ENCODE measurements at regions not wholly inside any gene's neighbourhood (a gene's known extent, or its start where the extent isn't known, plus 50 kb on each side); places are given as distances from the start of the nearest gene placed in this dataset.

DNA sequence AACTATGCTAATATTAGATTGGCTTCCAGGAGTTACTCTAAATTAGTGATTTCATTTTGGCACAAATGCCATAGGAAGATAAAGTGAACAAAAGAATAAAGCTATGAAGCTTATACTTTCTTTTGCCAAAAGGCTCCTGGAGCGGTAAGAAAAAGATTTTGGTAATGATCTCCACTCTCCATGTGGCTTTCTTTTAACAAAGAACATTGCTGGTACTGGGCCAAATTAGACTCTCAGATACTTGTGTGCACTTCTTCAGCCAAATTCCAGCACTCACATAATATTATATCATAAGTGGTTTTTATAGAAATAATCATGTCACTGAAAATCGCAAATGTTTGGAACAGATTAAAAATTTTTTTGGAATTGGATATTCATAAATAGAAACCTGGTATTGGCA is 142.4 kb upstream of the FGF13 start:
- no peaks in the 10 kb centered on the region for H3K9me3 ChIP-seq (ENCODE audit: control insufficient read depth, low read length)

DNA sequence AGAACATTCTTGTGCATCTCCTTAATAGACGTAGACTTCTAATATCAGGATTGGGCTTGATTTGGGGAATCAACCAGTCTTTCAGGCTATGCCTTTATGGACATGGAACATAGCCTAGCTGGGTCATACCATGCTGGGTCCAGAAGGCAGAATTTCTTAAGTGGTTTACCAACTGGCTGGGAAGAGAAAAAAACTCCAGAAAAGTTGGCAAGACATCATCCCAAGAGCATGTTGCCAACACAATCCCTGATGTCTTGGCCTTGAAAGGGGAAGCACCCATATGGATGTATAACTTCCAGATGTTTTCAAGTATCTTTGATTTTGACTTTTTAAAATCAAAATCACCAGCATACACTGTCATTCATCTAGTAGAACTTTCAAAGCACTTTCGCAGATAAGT is 138.0 kb upstream of the FGF13 start:
- H2BK120ac ChIP-seq (ENCODE audit: low read depth, low read length): no peak overlapping the region
- H2BK15ac ChIP-seq (ENCODE audit: low read depth, poor library complexity, severe bottlenecking): no peak overlapping the region
- WGBS: 95% methylated on average over 2 of the region's 2 CpGs
- H4K91ac ChIP-seq (ENCODE audit: low read length): no peak overlapping the region
- H3K4ac ChIP-seq (ENCODE audit: low read depth in 1 of 2, low read length in 2 of 2): no peak overlapping the region
- no peak overlapping the region for H3K27ac ChIP-seq (ENCODE audit: low read length, poor library complexity, severe bottlenecking)
- H3K36me3 ChIP-seq (ENCODE audit: control insufficient read depth in 1 of 2, insufficient read depth in 2 of 2, low read depth in 1 of 2, low read length in 2 of 2): no peaks in the 10 kb centered on the region
- H2BK12ac ChIP-seq (ENCODE audit: low read length in 2 of 2): no peak overlapping the region
- DNase-seq: no peak
- H3K18ac ChIP-seq (ENCODE audit: low read depth in 1 of 2, low read length in 2 of 2): no peak overlapping the region
- H3K9me3 ChIP-seq (ENCODE audit: control insufficient read depth, low read length): no peaks in the 10 kb centered on the region
- no peak overlapping the region for H4K8ac ChIP-seq (ENCODE audit: low read length)
- no peak overlapping the region for H2AFZ ChIP-seq (ENCODE audit: low read depth, low read length)
- H3K27me3 ChIP-seq (ENCODE audit: control insufficient read depth in 1 of 2, insufficient read depth in 1 of 2, low read length in 2 of 2): no peaks in the 10 kb centered on the region
- H2AK5ac ChIP-seq (ENCODE audit: low read length, severe bottlenecking): no peak overlapping the region
- no peak overlapping the region for H3K4me2 ChIP-seq (ENCODE audit: low read length, poor library complexity, severe bottlenecking)
- H2BK5ac ChIP-seq (ENCODE audit: low read depth, low read length, poor library complexity, severe bottlenecking): no peak overlapping the region
- H3K4me3 ChIP-seq (ENCODE audit: insufficient read depth in 1 of 2, low read depth in 1 of 2, low read length in 2 of 2): no peak overlapping the region
- H3K79me1 ChIP-seq (replicated peaks; ENCODE audit: low read length, poor library complexity, severe bottlenecking): no peaks in the 10 kb centered on the region
- no peak overlapping the region for H3K23ac ChIP-seq (ENCODE audit: low read length in 2 of 2)
- H3K9ac ChIP-seq (ENCODE audit: low read length): no peak overlapping the region
- H3K4me1 ChIP-seq (ENCODE audit: control insufficient read depth, insufficient read depth, low read depth, low read length): no peaks in the 10 kb centered on the region
- H3K14ac ChIP-seq (ENCODE audit: low read length in 2 of 2): no peak overlapping the region

More for the DNA sequence above, 142.4 kb upstream of the FGF13 start:
- Histone ChIP-seq H3K9ac (ENCODE audit: low read length) (no peak overlapping the region), H2BK120ac (ENCODE audit: low read depth, low read length) (no peak overlapping the region), H3K4me3 (ENCODE audit: insufficient read depth in 1 of 2, low read depth in 1 of 2, low read length in 2 of 2) (no peak overlapping the region), H4K91ac (ENCODE audit: low read length) (no peak overlapping the region), H3K79me1 (replicated peaks; ENCODE audit: low read length, poor library complexity, severe bottlenecking) (no peaks in the 10 kb centered on the region), H3K27ac (ENCODE audit: low read length, poor library complexity, severe bottlenecking) (no peak overlapping the region), H2AK5ac (ENCODE audit: low read length, severe bottlenecking) (no peak overlapping the region), H3K27me3 (ENCODE audit: control insufficient read depth in 1 of 2, insufficient read depth in 1 of 2, low read length in 2 of 2) (no peaks in the 10 kb centered on the region), H3K4me1 (ENCODE audit: control insufficient read depth, insufficient read depth, low read depth, low read length) (peaks cover 4% of the 10 kb centered on the region), H3K4ac (ENCODE audit: low read depth in 1 of 2, low read length in 2 of 2) (no peak overlapping the region), H2BK12ac (ENCODE audit: low read length in 2 of 2) (no peak overlapping the region), H4K8ac (ENCODE audit: low read length) (no peak overlapping the region), H2AFZ (ENCODE audit: low read depth, low read length) (no peak overlapping the region), H3K4me2 (ENCODE audit: low read length, poor library complexity, severe bottlenecking) (no peak overlapping the region), H2BK5ac (ENCODE audit: low read depth, low read length, poor library complexity, severe bottlenecking) (no peak overlapping the region), H3K18ac (ENCODE audit: low read depth in 1 of 2, low read length in 2 of 2) (no peak overlapping the region), H3K36me3 (ENCODE audit: control insufficient read depth in 1 of 2, insufficient read depth in 2 of 2, low read depth in 1 of 2, low read length in 2 of 2) (no peaks in the 10 kb centered on the region), H2BK15ac (ENCODE audit: low read depth, poor library complexity, severe bottlenecking) (no peak overlapping the region), H3K23ac (ENCODE audit: low read length in 2 of 2) (no peak overlapping the region), H3K14ac (ENCODE audit: low read length in 2 of 2) (no peak overlapping the region)
- DNase-seq: no peak
- WGBS: 100% methylated on average over 2 of the region's 2 CpGs

DNA sequence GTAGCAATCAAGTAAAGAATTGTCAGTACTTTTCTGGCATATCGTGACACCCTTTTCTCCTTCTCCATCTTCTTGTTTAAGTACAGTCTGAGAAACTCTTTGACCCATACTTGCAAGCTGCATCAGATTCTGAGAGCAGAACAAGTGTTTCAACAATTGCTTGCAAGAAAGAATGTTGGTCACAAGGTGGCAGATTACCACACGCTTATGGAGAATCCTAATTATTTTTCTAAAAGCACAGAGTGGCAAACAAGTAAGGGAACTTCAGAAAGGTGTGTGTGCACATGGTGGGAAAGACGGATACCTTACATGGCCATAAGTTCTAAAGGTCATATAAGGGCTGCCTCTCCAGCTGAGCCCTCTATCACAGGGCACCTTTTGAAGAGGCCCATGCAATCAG is 136.4 kb upstream of the FGF13 start:
- Histone ChIP-seq H2BK120ac (ENCODE audit: low read depth, low read length) (no peak overlapping the region), H3K9ac (ENCODE audit: low read length) (no peak overlapping the region), H2BK15ac (ENCODE audit: low read depth, poor library complexity, severe bottlenecking) (no peak overlapping the region), H2AK5ac (ENCODE audit: low read length, severe bottlenecking) (no peak overlapping the region), H3K79me1 (replicated peaks; ENCODE audit: low read length, poor library complexity, severe bottlenecking) (no peaks in the 10 kb centered on the region), H4K91ac (ENCODE audit: low read length) (no peak overlapping the region), H2BK5ac (ENCODE audit: low read depth, low read length, poor library complexity, severe bottlenecking) (no peak overlapping the region), H3K27me3 (ENCODE audit: control insufficient read depth in 1 of 2, insufficient read depth in 1 of 2, low read length in 2 of 2) (no peaks in the 10 kb centered on the region), H4K8ac (ENCODE audit: low read length) (no peak overlapping the region), H3K4ac (ENCODE audit: low read depth in 1 of 2, low read length in 2 of 2) (no peak overlapping the region), H3K4me1 (ENCODE audit: control insufficient read depth, insufficient read depth, low read depth, low read length) (no peaks in the 10 kb centered on the region), H3K36me3 (ENCODE audit: control insufficient read depth in 1 of 2, insufficient read depth in 2 of 2, low read depth in 1 of 2, low read length in 2 of 2) (no peaks in the 10 kb centered on the region), H3K18ac (ENCODE audit: low read depth in 1 of 2, low read length in 2 of 2) (no peak overlapping the region), H3K14ac (ENCODE audit: low read length in 2 of 2) (no peak overlapping the region), H3K4me2 (ENCODE audit: low read length, poor library complexity, severe bottlenecking) (no peak overlapping the region), H2BK12ac (ENCODE audit: low read length in 2 of 2) (no peak overlapping the region), H3K27ac (ENCODE audit: low read length, poor library complexity, severe bottlenecking) (no peak overlapping the region), H3K23ac (ENCODE audit: low read length in 2 of 2) (no peak overlapping the region), H3K9me3 (ENCODE audit: control insufficient read depth, low read length) (no peaks in the 10 kb centered on the region), H2AFZ (ENCODE audit: low read depth, low read length) (no peak overlapping the region), H3K4me3 (ENCODE audit: insufficient read depth in 1 of 2, low read depth in 1 of 2, low read length in 2 of 2) (no peak overlapping the region)
- DNase-seq: peak; percentile 0
- 100% methylated on average over 1 of the region's 3 CpGs for WGBS

GRCh38 chrX:138845786-138846185 is 134.3 kb upstream of the FGF13 start:
- H3K36me3 ChIP-seq (ENCODE audit: control insufficient read depth in 1 of 2, insufficient read depth in 2 of 2, low read depth in 1 of 2, low read length in 2 of 2): no peaks in the 10 kb centered on the region
- no peak overlapping the region for H3K9ac ChIP-seq (ENCODE audit: low read length)
- H3K27ac ChIP-seq (ENCODE audit: low read length, poor library complexity, severe bottlenecking): no peak overlapping the region
- no peaks in the 10 kb centered on the region for H3K4me1 ChIP-seq (ENCODE audit: control insufficient read depth, insufficient read depth, low read depth, low read length)
- H2BK120ac ChIP-seq (ENCODE audit: low read depth, low read length): no peak overlapping the region
- H4K91ac ChIP-seq (ENCODE audit: low read length): no peak overlapping the region
- H2BK15ac ChIP-seq (ENCODE audit: low read depth, poor library complexity, severe bottlenecking): no peak overlapping the region
- H2BK5ac ChIP-seq (ENCODE audit: low read depth, low read length, poor library complexity, severe bottlenecking): no peak overlapping the region
- H2AFZ ChIP-seq (ENCODE audit: low read depth, low read length): no peak overlapping the region
- no peaks in the 10 kb centered on the region for H3K79me1 ChIP-seq (replicated peaks; ENCODE audit: low read length, poor library complexity, severe bottlenecking)
- no peak overlapping the region for H4K8ac ChIP-seq (ENCODE audit: low read length)
- H2BK12ac ChIP-seq (ENCODE audit: low read length in 2 of 2): no peak overlapping the region
- H3K4me3 ChIP-seq (ENCODE audit: insufficient read depth in 1 of 2, low read depth in 1 of 2, low read length in 2 of 2): no peak overlapping the region
- DNase-seq: no peak
- peaks cover 0 to 2% of the 10 kb centered on the region in 2 experiments for H3K27me3 ChIP-seq (ENCODE audit: control insufficient read depth in 1 of 2, insufficient read depth in 1 of 2, low read length in 2 of 2)
- no peak overlapping the region for H3K4me2 ChIP-seq (ENCODE audit: low read length, poor library complexity, severe bottlenecking)
- H3K4ac ChIP-seq (ENCODE audit: low read depth in 1 of 2, low read length in 2 of 2): no peak overlapping the region
- H3K18ac ChIP-seq (ENCODE audit: low read depth in 1 of 2, low read length in 2 of 2): no peak overlapping the region
- H2AK5ac ChIP-seq (ENCODE audit: low read length, severe bottlenecking): no peak overlapping the region
- WGBS: 61% methylated on average over 2 of the region's 3 CpGs
- no peak overlapping the region for H3K23ac ChIP-seq (ENCODE audit: low read length in 2 of 2)
- no peaks in the 10 kb centered on the region for H3K9me3 ChIP-seq (ENCODE audit: control insufficient read depth, low read length)
- H3K14ac ChIP-seq (ENCODE audit: low read length in 2 of 2): no peak overlapping the region
